GM12878 (cell line): ENCODE measurements at regions not wholly inside any gene's neighbourhood (a gene's known extent, or its start where the extent isn't known, plus 50 kb on each side); places are given as distances from the start of the nearest gene placed in this dataset.
"Not testable (repeated sequence)": the region's sequence is repeated elsewhere in the genome, so short reads cannot be mapped to it uniquely, and the experiment has no call there.

Experiments used
- ATAC-seq: fragments of 200-7000 bp; cut with Tn5 transposase; 3 replicates; pipeline ENCODE4 v1.9.1; 2020; ENCODE audit warnings: mild to moderate bottlenecking, moderate library complexity
- BruUV-seq: library from RNA; stranded (reverse); fragments of 400-500 nt; replicated peaks from 2 replicates; lab custom pipeline; 2021; lab: Mats Ljungman, UMichigan
- CTCF ChIA-PET: fragments of 300-600 bp; sonication (Branson Sonifier 250); formaldehyde crosslinking; extraction: SDS; loops from one replicate; lab custom pipeline; 2021; ENCODE audit warnings: inconsistent platforms; lab: Yijun Ruan, JAX
- POLR2A ChIA-PET: fragments of 350-600 bp; formaldehyde crosslinking; extraction: SDS; loops from one replicate; lab custom pipeline; 2021; ENCODE audit warnings: inconsistent platforms; lab: Charles Lee
- RAD21 ChIA-PET: fragments of 300-600 bp; sonication (Branson Sonifier 250); formaldehyde crosslinking; loops from one replicate; lab custom pipeline; 2023; ENCODE audit warnings: antibody characterized with exemption; ENCODE audit not compliant: unreplicated experiment; lab: Charles Lee
- SMC1A ChIA-PET: fragments of 300-600 bp; sonication (Branson Sonifier 250); formaldehyde crosslinking; loops from one replicate; lab custom pipeline; 2023; ENCODE audit not compliant: unreplicated experiment, uncharacterized antibody; lab: Charles Lee
- DNase-seq: peaks from one replicate; pipeline ENCODE4 v3.0.0-alpha.2; 2011; ENCODE audit warnings: low read depth, low spot score
- FAIRE-seq: peaks from 3 replicates; lab custom pipeline; 2011; peaks lifted over from hg19 to GRCh38; lab: Jason Lieb, UNC
- H2AFZ ChIP-seq: 2 replicates; pipeline ENCODE4 v1.6.0; 2011; ENCODE audit warnings: low read depth, low read length, control low read depth; ENCODE audit not compliant: control insufficient read depth
- H3K27ac ChIP-seq: 2 replicates; pipeline ENCODE4 v1.5.1; 2011; ENCODE audit warnings: control low read depth; ENCODE audit not compliant: control insufficient read depth, insufficient read depth
- H3K27me3 ChIP-seq, 2 experiments: replicated peaks in 1 of 2; 2 replicates each; pipeline versions ENCODE4 v1.6.0 to v1.6.1; 2011; ENCODE audit warnings: low read length in 1 of 2; ENCODE audit not compliant: control insufficient read depth in 2 of 2, insufficient read depth in 2 of 2
- H3K36me3 ChIP-seq, 2 experiments: 2 replicates each; pipeline ENCODE4 v1.5.1; 2011; ENCODE audit warnings: low read length in 1 of 2; ENCODE audit not compliant: control insufficient read depth in 2 of 2, insufficient read depth in 2 of 2
- H3K4me1 ChIP-seq: 2 replicates; pipeline ENCODE4 v1.6.1; 2011; ENCODE audit warnings: mild to moderate bottlenecking, low read length, moderate library complexity, mixed read lengths; ENCODE audit not compliant: control insufficient read depth, insufficient read depth
- H3K4me2 ChIP-seq: 2 replicates; pipeline ENCODE4 v1.6.0; 2011; ENCODE audit warnings: control low read depth; ENCODE audit not compliant: control insufficient read depth, insufficient read depth
- H3K4me3 ChIP-seq: fragments of 200-600 bp; sonication (generic); 2 replicates; pipeline ENCODE4 v1.5.1; 2016
- H3K79me2 ChIP-seq: 2 replicates; pipeline ENCODE4 v1.6.0; 2011; ENCODE audit warnings: low read length; ENCODE audit not compliant: control insufficient read depth, insufficient read depth
- H3K9ac ChIP-seq: 2 replicates; pipeline ENCODE4 v1.8.0; 2011; ENCODE audit warnings: low read length, control low read depth, mixed read lengths; ENCODE audit not compliant: control insufficient read depth, insufficient read depth
- H3K9me3 ChIP-seq: replicated peaks from 3 replicates; pipeline ENCODE4 v1.5.1; 2011; ENCODE audit warnings: mild to moderate bottlenecking, low read length; ENCODE audit not compliant: control insufficient read depth, insufficient read depth
- H4K20me1 ChIP-seq: 2 replicates; pipeline ENCODE4 v1.6.0; 2011; ENCODE audit not compliant: control insufficient read depth, insufficient read depth
- HDAC6 ChIP-seq: fragments of 200-600 bp; sonication (generic); IDR thresholded peaks from one replicate; pipeline ENCODE4 v1.8.0; 2017; ENCODE audit warnings: antibody characterized with exemption; ENCODE audit not compliant: unreplicated experiment
- NFXL1 ChIP-seq: fragments of 450-650 bp; IDR thresholded peaks from 2 replicates; pipeline ENCODE4 v1.6.1; 2017; ENCODE audit warnings: antibody characterized with exemption, mild to moderate bottlenecking, borderline replicate concordance
- PAX8 ChIP-seq: fragments of 450-650 bp; IDR thresholded peaks from 2 replicates; pipeline ENCODE4 v1.6.1; 2017; ENCODE audit warnings: mild to moderate bottlenecking, moderate library complexity
- RAD51 ChIP-seq: fragments of 450-650 bp; IDR thresholded peaks from 2 replicates; pipeline ENCODE4 v1.6.1; 2016; ENCODE audit warnings: moderate library complexity, mild to moderate bottlenecking, inconsistent platforms
- SUPT20H ChIP-seq: IDR thresholded peaks from 2 replicates; pipeline ENCODE4 v1.6.1; 2011; ENCODE audit warnings: low read depth, mild to moderate bottlenecking, low read length, moderate library complexity, borderline replicate concordance; ENCODE audit not compliant: control insufficient read depth
- WRNIP1 ChIP-seq: IDR thresholded peaks from 2 replicates; pipeline ENCODE4 v1.6.1; 2011; ENCODE audit warnings: low read depth, low read length, improper control_type of control experiment, borderline replicate concordance
- WGBS: methylation state at CpG from one replicate; pipeline ENCODE4 v1.1.6; 2016; ENCODE audit warnings: low lambda C conversion rate; ENCODE audit not compliant: insufficient replicate concordance, insufficient coverage; ENCODE audit errors: missing lambda C conversion rate; 5-methylcytosine and 5-hydroxymethylcytosine counted together
- in situ Hi-C: fragments of 300-500 bp; cut with MboI; formaldehyde crosslinking; loops from 9 replicates; pipeline ENCODE4 v1.14.3; 2018; ENCODE audit warnings: mixed read lengths
- intact Hi-C: fragments of 100-400 bp; cut with micrococcal nuclease; formaldehyde crosslinking; loops from one replicate; pipeline ENCODE4 v1.14.2; 2022; ENCODE audit not compliant: unreplicated experiment
- TF ChIP-seq, protein P1 (sequence below): fragments of 450-650 bp; formaldehyde crosslinking; IDR thresholded peaks from 2 replicates; pipeline ENCODE4 v1.5.0; 2022; ENCODE audit warnings: mild to moderate bottlenecking, missing genetic modification characterization
- TF ChIP-seq, protein P2 (sequence below): IDR thresholded peaks from 2 replicates; pipeline ENCODE4 v1.6.1; 2011; ENCODE audit warnings: borderline replicate concordance, low read depth, mild to moderate bottlenecking, moderate library complexity, mixed read lengths, low read length; ENCODE audit not compliant: insufficient read depth; ENCODE audit errors: extremely low read length
- TF ChIP-seq, protein P3 (sequence below): fragments of 450-650 bp; IDR thresholded peaks from 2 replicates; pipeline ENCODE4 v1.6.1; 2017; ENCODE audit warnings: mild to moderate bottlenecking

DNA sequence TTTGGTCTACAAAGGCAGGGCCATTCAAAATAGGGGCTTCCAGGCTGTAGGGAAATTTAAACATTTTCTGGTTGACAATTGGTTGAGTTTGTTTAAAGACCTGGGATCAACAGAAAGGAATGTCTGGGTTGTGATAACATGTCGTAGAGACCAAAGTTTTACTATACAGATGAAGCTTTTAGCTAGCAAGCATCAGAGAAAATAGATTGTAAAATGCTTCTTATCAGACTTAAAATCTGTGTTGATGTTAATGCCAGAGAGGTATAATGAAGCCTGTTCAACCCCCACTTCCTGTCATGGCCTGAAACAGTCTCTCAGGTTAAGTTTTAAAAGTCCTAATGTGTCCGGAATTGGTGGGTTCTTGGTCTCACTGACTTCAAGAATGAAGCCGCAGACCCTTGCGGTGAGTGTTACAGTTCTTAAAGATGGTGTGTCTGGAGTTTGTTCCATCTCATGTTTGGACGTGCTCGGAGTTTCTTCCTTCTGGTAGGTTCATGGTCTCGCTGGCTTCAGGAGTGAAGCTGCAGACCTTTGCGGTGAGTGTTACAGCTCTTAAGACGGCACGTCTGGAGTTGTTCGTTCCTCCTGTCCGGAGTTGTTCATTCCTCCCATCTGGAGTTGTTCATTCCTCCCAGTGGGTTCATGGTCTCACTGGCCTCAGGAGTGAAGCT, 86.5 kb upstream of the HMCN1 start:
- H4K20me1 ChIP-seq, ATAC-seq, BruUV-seq, H3K4me3 ChIP-seq, H3K9me3 ChIP-seq, RAD21 ChIA-PET, H3K4me2 ChIP-seq, H3K9ac ChIP-seq, H2AFZ ChIP-seq, intact Hi-C loops, SMC1A ChIA-PET, H3K36me3 ChIP-seq, H3K27ac ChIP-seq, DNase-seq, in situ Hi-C loops, H3K79me2 ChIP-seq, H3K27me3 ChIP-seq, H3K4me1 ChIP-seq, FAIRE-seq: not testable (repeated sequence)
- 83% methylated on average over 12 of the region's 12 CpGs for WGBS
- ChIA-PET CTCF (interaction anchor here (1.7 kb wide), 1 partner anchor 12 kb away, joined by 6 read pairs; no protein-coding TSS in a partner anchor), POLR2A (interaction anchor here (0.6 kb wide), 1 partner anchor 53 kb away, joined by 5 read pairs; no protein-coding TSS in a partner anchor)

DNA sequence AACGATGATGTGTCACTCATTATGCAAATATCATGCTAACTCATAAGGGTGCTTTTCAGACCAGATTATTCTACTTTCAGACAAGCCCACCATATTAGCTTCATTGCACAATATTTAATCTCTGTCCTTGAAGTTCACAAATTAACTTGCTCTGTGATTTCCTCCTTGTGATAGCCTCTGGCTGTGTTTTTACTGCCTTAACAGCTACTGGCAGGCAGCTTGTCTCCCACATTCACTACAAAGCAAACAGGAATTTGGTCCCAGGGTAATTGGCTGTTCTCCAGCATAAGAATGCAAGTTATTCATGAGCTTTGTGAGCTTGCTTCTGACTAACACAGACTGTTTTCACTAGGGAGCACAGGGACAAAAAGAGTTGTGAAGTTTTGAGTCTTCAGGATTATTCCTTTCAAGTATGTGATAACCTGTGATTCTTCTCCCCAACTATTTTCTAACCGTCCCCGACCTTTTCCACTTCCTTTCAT, 87.9 kb upstream of the HMCN1 start:
- POLR2A ChIA-PET, result no interaction called here
- SMC1A ChIA-PET, result interaction anchor here (0.6 to 1.7 kb wide), 4 partner anchors 9 to 476 kb away, joined by 3 to 6 read pairs (median 4); no protein-coding TSS in a partner anchor
- in situ Hi-C loops, result no loop called here
- TF ChIP-seq WRNIP1 (no peak), PAX8 (no peak), NFXL1 (no peak), HDAC6 (no peak), RAD51 (no peak), SUPT20H (no peak)
- TF ChIP-seq, protein P1, sequence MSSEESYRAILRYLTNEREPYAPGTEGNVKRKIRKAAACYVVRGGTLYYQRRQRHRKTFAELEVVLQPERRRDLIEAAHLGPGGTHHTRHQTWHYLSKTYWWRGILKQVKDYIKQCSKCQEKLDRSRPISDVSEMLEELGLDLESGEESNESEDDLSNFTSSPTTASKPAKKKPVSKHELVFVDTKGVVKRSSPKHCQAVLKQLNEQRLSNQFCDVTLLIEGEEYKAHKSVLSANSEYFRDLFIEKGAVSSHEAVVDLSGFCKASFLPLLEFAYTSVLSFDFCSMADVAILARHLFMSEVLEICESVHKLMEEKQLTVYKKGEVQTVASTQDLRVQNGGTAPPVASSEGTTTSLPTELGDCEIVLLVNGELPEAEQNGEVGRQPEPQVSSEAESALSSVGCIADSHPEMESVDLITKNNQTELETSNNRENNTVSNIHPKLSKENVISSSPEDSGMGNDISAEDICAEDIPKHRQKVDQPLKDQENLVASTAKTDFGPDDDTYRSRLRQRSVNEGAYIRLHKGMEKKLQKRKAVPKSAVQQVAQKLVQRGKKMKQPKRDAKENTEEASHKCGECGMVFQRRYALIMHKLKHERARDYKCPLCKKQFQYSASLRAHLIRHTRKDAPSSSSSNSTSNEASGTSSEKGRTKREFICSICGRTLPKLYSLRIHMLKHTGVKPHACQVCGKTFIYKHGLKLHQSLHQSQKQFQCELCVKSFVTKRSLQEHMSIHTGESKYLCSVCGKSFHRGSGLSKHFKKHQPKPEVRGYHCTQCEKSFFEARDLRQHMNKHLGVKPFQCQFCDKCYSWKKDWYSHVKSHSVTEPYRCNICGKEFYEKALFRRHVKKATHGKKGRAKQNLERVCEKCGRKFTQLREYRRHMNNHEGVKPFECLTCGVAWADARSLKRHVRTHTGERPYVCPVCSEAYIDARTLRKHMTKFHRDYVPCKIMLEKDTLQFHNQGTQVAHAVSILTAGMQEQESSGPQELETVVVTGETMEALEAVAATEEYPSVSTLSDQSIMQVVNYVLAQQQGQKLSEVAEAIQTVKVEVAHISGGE, result no peak
- TF ChIP-seq, protein P2, sequence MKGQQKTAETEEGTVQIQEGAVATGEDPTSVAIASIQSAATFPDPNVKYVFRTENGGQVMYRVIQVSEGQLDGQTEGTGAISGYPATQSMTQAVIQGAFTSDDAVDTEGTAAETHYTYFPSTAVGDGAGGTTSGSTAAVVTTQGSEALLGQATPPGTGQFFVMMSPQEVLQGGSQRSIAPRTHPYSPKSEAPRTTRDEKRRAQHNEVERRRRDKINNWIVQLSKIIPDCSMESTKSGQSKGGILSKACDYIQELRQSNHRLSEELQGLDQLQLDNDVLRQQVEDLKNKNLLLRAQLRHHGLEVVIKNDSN, result no peak
- TF ChIP-seq, protein P3, sequence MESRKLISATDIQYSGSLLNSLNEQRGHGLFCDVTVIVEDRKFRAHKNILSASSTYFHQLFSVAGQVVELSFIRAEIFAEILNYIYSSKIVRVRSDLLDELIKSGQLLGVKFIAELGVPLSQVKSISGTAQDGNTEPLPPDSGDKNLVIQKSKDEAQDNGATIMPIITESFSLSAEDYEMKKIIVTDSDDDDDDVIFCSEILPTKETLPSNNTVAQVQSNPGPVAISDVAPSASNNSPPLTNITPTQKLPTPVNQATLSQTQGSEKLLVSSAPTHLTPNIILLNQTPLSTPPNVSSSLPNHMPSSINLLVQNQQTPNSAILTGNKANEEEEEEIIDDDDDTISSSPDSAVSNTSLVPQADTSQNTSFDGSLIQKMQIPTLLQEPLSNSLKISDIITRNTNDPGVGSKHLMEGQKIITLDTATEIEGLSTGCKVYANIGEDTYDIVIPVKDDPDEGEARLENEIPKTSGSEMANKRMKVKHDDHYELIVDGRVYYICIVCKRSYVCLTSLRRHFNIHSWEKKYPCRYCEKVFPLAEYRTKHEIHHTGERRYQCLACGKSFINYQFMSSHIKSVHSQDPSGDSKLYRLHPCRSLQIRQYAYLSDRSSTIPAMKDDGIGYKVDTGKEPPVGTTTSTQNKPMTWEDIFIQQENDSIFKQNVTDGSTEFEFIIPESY, result no peak

More for the DNA sequence above, 87.9 kb upstream of the HMCN1 start:
- no peak overlapping the region for H3K9ac ChIP-seq
- no TSS peak for BruUV-seq
- FAIRE-seq, result peak; percentile 47
- no peaks in the 10 kb centered on the region for H3K27me3 ChIP-seq
- H4K20me1 ChIP-seq, result no peaks in the 10 kb centered on the region
- H3K79me2 ChIP-seq, result no peaks in the 10 kb centered on the region
- 31% methylated on average over 3 of the region's 3 CpGs for WGBS
- H2AFZ ChIP-seq, result no peak overlapping the region
- no peaks in the 10 kb centered on the region for H3K4me1 ChIP-seq
- H3K27ac ChIP-seq, result no peak overlapping the region
- H3K4me3 ChIP-seq, result no peak overlapping the region
- no peak overlapping the region for H3K4me2 ChIP-seq
- no peaks in the 10 kb centered on the region for H3K36me3 ChIP-seq
- ATAC-seq, result no peak
- intact Hi-C loops, result no loop called here
- peaks cover 2% of the 10 kb centered on the region; the same call in 1 of the 3 replicates for H3K9me3 ChIP-seq
- no peak for DNase-seq
- RAD21 ChIA-PET, result no interaction called here
- CTCF ChIA-PET, result interaction anchor here (1.2 to 1.7 kb wide), 2 partner anchors 10 to 22 kb away, joined by 3 to 6 read pairs; no protein-coding TSS in a partner anchor
